HG03378 (cell line): ENCODE measurements at regions not wholly inside any gene's neighbourhood (a gene's known extent, or its start where the extent isn't known, plus 50 kb on each side); places are given as distances from the start of the nearest gene placed in this dataset.

ENCODE experiments used
- ATAC-seq: cut with Tn5 transposase; IDR thresholded peaks from one replicate; pipeline ENCODE4 v1.9.1; 2021; ENCODE audit warnings: mild to moderate bottlenecking, moderate library complexity; ENCODE audit not compliant: unreplicated experiment

GRCh38 chr5:161042443-161042842 lies 190.4 kb upstream of the ATP10B start:
- ATAC-seq, result no peak

- ATAC-seq, result no peak
These were observed 188.8 kb upstream of the ATP10B start for GRCh38 chr5:161040818-161041217.

- no peak for ATAC-seq
These were observed 184.3 kb upstream of the ATP10B start for GRCh38 chr5:161036296-161036695.

GRCh38 chr5:161034451-161034850 lies 182.4 kb upstream of the ATP10B start:
- ATAC-seq, result no peak

GRCh38 chr5:161030229-161030628 lies 178.2 kb upstream of the ATP10B start:
- ATAC-seq, result no peak

GRCh38 chr5:161027763-161028162 lies 175.8 kb upstream of the ATP10B start:
- ATAC-seq, result no peak

GRCh38 chr5:161023551-161023950 lies 171.5 kb upstream of the ATP10B start:
- ATAC-seq, result no peak

- no peak for ATAC-seq
These were observed 170.1 kb upstream of the ATP10B start for GRCh38 chr5:161022151-161022550.

- ATAC-seq, result no peak
These were observed 157.8 kb upstream of the ATP10B start for GRCh38 chr5:161009817-161010216.

- no peak for ATAC-seq
These were observed 157.2 kb upstream of the ATP10B start for GRCh38 chr5:161009194-161009593.

- ATAC-seq, result no peak
These were observed 155.9 kb upstream of the ATP10B start for GRCh38 chr5:161007879-161008278.

- ATAC-seq, result no peak
These were observed 150.6 kb upstream of the ATP10B start for GRCh38 chr5:161002571-161003074.

- ATAC-seq, result peak; percentile 83
These were observed 149.6 kb upstream of the ATP10B start for GRCh38 chr5:161001604-161002003.

- peak; percentile 41 for ATAC-seq
These were observed 149.1 kb upstream of the ATP10B start for GRCh38 chr5:161001142-161001541.

GRCh38 chr5:160991205-160991604 lies 139.2 kb upstream of the ATP10B start:
- ATAC-seq, result no peak

GRCh38 chr5:160979385-160979784 lies 127.4 kb upstream of the ATP10B start:
- no peak for ATAC-seq

- peak; percentile 52 for ATAC-seq
These were observed 126.9 kb upstream of the ATP10B start for GRCh38 chr5:160978944-160979343.

GRCh38 chr5:160976181-160976580 lies 124.2 kb upstream of the ATP10B start:
- no peak for ATAC-seq

GRCh38 chr5:160970605-160971191 lies 118.7 kb upstream of the ATP10B start:
- peak; percentile 53 for ATAC-seq

- ATAC-seq, result no peak
These were observed 117.6 kb upstream of the ATP10B start for GRCh38 chr5:160969645-160970044.

- no peak for ATAC-seq
These were observed 116.5 kb upstream of the ATP10B start for GRCh38 chr5:160968480-160968879.

- no peak for ATAC-seq
These were observed 114.9 kb upstream of the ATP10B start for GRCh38 chr5:160966921-160967320.

- ATAC-seq, result no peak
These were observed 109.8 kb upstream of the ATP10B start for GRCh38 chr5:160961761-160962160.
